GM21381 (cell line): ENCODE measurements at regions not wholly inside any gene's neighbourhood (a gene's known extent, or its start where the extent isn't known, plus 50 kb on each side); places are given as distances from the start of the nearest gene placed in this dataset.

ENCODE experiments used
- ATAC-seq: cut with Tn5 transposase; IDR thresholded peaks from one replicate; pipeline ENCODE4 v1.9.1; 2021; ENCODE audit warnings: mild to moderate bottlenecking, moderate library complexity; ENCODE audit not compliant: unreplicated experiment

DNA sequence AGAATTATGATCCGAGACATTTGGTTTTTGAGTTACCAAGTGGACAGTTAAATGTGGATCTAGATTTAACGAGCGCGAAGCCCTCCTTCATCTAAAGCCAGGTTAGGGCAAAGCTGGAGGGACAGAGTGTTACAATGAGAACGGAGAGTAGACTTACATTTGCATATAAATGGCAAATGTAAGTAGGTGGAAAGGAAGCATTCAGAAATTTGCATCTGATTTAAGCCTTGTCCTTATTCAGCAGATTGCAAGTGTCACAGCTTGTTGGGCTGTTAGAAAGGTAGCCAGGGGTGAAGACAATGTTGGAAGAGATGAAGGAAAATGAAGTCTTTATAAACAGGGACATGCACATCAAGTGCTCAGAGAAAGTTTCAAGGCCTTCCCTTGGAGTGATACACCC, 806.2 kb downstream of the GALC start:
- no peak for ATAC-seq

DNA sequence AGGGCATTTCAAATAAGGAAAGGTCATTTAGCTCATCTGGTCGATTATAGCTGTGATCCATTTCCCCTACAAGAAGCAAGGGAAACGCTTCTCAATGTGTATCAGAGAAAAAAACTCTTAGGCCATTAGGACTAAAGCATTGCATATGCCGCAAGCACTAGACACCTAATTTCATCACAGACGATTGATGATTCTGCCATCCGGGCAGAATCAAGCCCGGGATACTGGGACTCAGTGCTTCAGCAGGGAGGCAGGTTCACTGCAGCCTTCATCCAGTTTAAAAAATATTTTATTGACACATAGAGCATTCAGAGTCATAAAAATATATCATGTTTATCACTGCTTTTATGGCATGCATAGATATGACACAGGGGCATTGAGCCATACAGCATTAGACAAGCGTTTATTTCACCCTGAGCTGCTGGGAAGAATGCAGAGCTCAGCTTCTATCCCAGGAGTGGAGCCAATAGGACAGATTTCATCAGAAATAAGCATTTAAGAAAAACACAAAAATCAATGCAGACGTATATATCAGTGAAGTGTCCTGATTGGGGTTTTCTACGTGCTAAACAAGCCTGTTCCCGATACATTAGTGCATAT, 806.9 kb downstream of the GALC start:
- no peak for ATAC-seq

DNA sequence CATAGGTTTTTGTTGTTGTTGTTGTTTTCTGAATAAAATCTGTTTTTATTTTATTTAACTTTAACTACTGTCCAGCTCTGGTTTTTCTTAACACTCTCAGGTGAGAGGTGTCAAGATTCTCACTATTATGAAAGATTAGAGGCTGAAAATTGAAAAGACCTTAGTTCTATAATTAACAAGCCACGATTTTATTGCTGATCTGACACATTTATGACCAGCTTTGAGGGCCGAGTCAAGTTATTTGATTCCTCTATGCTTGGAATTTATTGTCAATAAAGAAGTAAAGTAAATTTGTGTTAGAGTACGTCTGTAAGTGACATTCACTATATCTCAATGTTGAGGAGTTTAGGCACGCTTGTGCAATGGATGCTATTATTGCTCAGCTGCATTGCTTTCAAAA, 808.8 kb downstream of the GALC start:
- ATAC-seq, result no peak

DNA sequence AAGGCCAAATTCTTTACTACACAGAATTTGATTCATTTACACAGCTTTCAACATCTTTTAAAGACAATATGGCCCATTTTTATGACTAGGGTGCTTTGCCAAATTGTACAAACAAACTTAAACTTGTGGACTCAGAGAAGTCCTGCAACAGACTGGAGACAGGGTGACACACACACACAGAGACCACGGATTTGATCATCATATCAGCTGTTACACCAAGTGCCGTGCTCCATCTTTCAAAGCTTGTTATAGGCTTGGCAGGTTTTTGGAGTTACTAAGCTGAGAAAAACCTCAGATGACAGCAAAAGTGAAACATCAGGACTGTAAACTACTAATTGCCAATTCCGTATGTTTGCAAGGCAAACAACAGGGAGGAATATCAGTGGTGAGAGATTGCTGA, 811.7 kb downstream of the GALC start:
- ATAC-seq, result no peak

DNA sequence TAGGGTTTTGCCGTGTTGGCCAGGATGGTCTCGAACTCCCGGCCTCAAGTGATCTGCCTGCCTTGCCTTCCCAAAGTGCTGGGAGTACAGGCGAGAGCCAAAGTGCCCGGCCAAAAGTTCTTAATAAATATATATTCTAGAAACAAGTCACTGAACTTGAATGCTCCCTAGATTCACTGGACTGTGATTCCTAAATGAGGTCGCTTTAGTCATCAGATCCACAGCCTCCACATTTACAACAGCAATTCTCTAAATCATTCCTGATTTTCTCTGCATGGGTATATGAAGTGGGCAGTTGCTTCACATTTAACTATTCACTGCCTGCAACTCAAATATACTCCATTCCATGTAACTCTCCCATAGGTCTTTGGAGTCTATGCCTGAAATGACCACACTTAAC, 813.0 kb downstream of the GALC start:
- no peak for ATAC-seq

DNA sequence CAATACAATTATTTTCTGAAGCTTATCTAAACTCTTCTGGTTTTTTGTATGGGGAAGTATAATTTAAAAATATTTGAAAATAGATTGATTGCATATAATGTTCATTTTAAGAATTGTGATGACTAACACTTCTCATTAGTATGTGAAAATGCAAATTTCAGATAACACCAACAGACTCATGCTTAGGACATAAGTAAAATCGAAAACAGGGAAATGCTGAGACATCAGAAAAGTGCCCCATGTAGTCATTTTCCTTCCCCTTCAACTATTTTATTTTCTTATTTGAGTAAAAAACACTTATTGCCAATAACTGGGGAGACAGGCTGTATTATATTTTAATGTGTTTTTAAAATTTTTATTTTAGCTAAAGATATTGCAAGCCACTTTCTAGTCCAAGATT, 814.7 kb downstream of the GALC start:
- no peak for ATAC-seq

DNA sequence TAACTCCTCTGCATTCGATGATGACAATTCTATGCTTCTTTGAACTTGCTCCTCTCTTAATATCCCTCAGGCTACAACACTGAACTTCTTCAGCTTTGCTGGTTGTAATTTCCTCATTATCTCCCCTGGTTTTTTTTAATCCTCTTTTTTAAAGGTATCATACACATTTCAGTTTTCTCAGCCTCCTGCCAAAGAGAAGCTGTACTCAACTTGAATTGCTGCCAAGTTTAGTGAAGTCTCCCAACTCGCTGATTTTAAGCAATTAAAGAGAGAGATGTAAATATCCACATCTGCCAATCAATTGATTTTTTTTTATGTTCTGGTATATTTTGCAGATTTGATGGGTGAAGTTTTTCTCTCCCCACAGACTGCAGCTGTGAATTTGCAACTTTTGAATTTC, 817.8 kb downstream of the GALC start:
- no peak for ATAC-seq

DNA sequence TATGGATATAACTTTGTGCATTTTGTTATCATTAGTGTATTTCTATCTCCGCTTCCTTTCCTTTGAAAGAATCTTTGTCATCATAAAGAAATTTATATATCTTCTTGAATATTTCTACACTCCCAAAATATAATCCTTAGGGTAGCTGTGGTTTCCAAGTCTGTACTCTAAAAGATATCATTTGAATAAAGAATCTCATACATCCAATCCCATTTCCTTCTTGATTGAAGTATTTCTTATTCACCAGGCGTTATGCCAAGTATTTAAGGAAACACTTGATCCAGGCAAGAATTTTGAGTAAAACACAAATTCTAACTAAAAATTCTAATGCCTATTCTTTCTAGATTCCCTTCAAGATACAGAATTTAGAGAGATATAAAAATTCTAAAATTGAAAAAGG, 821.8 kb downstream of the GALC start:
- no peak for ATAC-seq

DNA sequence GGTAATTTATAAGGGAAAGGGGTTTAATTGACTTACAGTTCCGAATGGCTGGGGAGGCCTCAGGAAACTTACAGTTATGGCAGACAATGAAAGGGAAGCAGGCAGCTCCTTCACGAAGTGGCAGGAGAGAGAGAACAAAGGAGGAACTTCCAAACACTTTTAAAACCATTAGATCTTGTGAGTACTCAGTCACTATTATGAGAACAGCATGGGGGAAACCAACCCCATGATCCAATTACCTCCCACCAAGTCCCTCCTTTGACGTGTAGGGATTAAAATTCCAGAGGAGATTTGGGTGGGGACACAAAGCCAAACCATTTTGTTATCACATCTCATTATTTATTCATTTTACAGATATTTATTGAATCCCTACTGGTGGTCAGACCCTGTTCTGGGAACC, 822.8 kb downstream of the GALC start:
- ATAC-seq, result no peak

DNA sequence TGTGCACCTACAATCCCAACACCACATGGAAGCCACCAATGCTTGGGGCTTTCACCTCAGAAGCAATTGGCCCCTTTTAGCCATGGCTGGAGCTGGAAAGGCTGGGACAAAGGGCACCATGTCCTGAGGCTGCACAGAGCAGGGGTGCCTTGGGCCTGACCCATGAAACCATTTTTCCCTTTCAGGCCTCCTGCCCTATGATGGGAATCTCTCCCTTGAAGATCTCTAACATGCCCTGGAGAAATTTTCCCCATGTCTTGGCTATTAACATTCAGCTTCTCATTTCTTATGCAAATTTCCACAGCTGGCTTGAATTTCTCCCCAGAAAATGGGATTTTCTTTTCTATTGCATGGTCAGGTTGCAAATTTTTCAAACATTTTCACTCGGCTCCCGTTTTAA, 823.6 kb downstream of the GALC start:
- no peak for ATAC-seq

DNA sequence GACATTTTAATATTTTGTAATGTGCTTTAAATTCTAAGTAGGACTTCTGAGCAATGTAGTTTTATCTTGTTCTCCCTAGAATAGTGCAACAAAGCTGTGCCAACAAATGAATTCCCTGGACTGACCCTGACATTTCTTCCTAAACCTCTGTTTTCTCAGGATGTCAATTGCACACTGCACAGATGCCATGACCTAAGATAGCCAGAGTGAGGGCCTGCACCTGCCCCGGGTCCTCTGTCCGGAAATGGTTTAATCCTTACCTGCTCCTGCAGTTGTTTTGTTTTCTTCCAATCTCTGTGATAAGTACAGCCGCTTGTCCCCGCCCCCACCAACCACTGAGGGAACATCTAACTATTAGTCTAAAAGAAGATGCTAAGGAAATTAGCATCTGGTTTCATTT, 831.5 kb downstream of the GALC start:
- ATAC-seq, result no peak

DNA sequence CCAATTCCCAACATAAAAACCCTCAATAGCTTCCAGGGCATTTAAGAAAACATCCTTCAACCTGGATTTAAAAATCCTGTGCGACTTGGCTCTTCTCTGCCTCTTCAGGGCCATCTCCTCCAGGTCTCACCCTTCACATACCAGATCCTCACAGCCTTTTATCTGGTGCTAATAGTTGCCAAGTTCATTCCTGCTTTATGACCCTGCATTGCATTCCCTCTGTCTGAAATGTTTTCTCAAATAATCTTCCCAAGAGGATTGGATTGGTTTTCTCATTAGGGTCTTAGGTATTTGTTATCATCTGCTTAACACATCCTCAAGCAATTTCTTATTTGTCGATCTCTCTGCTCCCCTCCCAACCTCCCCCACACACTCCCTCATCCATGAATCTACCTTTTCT, 832.0 kb downstream of the GALC start:
- ATAC-seq, result no peak

DNA sequence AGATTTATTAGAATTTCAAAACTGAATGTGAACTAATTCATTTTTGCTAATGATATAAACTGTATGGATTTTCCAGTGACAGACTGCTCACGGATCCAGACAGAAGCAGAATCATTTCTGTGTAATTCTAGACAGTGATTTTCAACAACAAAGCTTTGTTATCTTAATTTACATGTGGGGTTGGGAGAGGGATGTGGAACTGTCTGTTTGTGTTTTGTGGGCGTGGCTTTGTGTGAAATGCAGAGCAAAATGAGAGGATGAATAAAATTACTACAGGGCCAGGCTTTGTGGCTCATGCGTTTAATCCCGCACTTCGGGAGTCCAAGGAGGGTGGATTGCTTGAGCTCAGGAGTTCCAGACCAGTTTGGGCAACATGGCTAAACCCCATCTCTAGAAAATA, 834.7 kb downstream of the GALC start:
- ATAC-seq, result no peak

DNA sequence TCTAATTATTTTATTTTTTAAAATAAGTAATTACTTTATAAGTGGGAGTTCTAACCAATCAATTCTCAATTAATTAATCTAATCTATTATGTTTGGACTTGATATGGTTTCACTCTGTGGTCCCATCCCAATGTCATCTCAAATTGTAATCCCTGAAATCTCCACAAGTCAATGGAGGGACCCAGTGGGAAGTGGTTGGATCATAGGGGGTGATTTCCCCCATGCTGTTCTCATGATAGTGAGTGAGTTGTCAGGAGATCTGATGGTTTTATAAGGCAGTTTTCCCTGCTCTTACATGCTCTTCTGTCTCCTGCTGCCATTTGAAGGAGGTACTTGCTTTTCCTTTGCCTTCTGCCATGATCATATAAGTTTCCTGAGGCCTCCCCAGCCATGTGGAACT, 836.1 kb downstream of the GALC start:
- ATAC-seq, result no peak

DNA sequence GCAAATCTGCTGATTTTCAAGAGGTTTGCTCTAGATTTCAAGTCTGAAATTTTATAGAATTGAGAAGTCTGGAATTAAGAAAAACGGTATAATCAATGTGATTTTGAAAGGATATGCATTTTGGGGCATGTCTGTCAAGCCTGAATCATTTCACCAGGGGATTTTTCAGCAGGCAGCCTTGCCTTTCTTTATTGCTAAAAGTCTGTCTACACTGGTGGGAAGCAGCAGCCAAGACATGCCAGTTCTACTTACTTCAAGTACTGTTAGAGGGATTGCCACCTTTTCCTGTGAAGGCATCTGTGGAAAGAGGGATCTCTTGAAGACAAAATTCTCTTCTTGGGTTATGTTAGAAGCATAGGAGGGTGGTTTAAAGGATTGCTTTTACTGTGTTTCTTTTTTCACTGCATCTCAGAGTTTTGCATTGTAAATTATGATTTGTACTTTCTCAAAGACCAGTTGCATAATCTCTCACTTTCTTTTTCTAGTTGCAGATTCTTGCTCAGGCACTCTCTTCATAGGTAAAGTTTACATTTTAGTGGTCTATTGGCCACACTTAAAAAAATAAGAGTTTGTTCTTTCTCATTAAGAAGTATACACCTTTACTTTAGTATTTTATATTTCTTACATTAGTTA, 837.0 kb downstream of the GALC start:
- ATAC-seq, result no peak

DNA sequence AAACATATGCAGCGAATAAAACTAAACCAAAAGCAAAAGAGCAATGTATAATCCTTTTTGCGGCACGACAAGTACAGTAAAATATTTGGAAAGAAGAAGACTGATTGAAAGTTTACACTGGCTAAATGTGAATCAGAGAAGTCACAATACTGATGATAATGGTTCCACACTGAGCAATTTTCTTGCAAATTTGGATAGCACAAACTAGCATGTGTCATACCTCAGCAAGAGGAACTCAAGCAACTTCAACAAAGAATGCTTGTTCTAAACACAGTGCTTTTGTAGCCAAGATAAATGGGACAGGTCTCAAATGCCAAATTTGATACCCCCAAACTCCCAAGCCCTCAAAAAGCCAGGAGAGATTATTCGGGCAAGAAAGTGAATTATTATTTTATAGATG, 839.1 kb downstream of the GALC start:
- no peak for ATAC-seq

DNA sequence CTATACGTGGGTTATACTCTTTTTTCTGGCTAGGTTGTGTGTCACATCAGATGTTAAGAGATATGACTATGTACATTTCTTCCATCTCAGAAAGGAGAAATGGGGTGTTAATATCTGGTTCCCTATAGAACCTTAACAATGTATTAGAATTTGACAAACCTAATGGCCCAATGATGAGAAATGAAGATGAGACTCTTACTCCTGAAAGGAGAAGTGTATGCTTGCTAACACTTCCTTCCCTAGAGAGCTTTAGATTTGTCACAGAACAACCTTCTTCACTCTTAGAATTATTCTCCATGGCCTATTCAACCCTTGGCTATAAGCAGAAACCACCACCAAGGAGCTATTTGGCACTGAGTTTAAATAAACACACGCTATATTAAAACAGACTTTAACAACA, 839.6 kb downstream of the GALC start:
- ATAC-seq, result no peak

DNA sequence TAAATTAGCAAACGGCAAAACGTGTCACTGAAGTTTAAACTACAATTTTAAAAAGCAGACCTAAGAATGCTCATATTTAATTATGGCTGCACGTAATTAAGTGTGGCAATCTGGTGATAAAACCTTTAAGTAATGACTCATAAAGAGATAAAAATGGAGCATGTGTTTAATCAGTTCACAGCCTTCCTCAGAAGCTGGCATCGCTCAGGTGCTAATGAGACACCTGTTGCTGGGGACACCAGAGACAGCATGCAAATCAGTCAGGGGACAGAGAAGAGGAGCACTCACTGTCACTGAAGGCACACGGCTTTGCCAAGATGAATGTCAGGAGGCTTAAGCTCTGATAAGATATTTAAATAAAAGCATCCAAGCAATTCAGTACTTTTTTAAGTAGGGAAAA, 840.3 kb downstream of the GALC start:
- no peak for ATAC-seq

DNA sequence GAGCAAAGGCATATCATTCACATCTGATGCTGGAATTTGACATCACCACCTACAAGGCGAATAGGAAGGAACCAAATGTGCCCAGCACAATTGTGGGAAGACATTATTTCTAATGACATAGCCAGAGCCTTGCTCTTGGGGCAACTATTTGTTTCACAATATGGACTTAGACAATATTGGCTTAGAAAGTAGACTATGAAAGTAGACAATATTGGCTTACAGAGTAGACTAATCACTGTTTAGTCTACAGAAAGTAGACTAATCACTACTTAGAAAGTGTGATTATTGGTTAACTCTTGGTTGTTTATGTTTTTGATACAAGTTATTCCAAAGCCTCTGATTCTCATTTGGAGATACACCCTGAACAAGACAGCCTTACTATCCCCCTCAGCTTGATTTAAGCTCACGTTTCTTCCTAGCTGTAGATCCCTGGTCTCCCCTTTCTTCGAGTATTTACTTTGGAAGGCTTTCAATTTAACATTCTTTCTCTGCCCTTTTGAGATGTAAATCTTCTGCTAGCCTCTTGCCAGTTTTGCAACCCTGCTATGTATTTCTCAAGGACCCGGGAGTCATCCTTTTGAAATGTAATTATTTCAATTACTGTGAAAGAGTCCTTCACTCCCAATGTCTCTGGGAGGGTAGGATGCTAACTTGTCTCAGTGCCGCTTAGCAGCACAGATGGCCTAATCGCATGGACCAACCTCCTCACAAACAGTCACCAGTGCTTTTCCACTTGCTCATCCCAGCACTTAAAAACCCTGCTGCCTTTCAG, 843.2 kb downstream of the GALC start:
- ATAC-seq, result no peak

DNA sequence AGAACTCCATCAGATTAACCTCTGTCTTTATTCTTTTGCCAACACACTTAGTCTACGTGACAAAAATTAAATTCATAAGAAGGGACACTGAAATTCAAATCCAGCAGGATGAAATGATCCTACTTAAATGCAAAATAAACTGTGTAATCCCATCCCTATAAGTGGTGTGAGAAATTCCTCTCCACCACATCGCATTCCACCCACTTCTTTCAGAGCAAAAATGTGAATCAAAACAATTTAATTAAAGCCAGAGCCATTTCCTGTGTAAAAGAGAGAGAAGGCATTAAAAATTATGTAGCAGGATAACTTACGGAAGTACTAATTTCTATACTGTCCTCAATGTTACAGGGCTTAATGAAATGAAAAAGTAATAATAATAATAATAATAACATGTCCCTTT, 844.3 kb downstream of the GALC start:
- no peak for ATAC-seq

DNA sequence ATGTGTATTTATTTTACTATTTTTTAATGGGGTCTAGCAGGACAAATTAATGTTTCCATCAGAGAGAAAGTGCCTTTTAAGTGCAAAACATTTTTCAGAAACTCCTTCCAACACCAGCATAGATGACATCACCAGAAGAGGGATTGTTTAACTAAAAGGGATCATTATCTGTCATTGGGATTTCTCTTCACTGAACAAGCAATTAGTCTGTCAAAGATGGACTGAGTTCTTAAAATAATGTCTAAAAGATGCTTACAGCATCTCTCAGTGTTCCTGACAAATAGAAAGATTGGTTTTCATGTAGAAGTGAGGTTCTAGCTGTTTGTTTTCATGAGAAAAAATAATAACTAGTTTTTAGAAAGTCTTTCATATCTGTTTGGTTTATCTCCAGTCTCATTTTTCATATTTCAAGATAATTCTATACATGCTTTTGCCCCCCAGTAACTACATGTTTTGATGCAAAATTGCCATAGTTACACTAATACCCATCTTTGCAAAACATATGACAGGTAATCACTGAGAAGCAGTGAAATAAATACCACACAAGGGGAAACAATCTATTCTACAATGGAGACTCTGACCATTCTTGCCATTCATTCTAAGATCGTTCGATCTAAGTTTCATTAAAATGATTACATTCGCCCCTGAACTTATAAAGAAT, 850.3 kb downstream of the GALC start:
- ATAC-seq, result no peak

DNA sequence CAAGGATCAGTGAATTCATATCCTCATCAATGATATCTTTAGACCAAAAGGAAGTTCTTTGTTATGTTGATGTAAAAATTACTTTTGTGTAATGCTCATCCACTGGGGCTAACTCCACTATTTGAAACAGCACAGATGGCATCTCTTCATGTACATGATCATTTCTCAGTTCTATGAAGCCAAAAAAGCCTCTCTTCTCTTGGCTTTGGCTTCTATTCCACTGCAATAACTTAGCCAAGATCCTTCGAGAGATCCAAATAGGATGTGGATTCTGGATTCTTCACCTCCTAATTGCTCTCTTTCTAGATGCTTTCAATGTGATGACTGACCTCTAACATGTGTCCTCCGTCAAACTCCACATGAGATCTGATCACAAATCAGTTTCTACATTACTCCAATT, 851.2 kb downstream of the GALC start:
- no peak for ATAC-seq
